GM12878 (cell line): ENCODE measurements at regions not wholly inside any gene's neighbourhood (a gene's known extent, or its start where the extent isn't known, plus 50 kb on each side); places are given as distances from the start of the nearest gene placed in this dataset.
"Not testable (repeated sequence)": the region's sequence is repeated elsewhere in the genome, so short reads cannot be mapped to it uniquely, and the experiment has no call there.

Experiments
- ATAC-seq: fragments of 200-7000 bp; cut with Tn5 transposase; 3 replicates; pipeline ENCODE4 v1.9.1; 2020; ENCODE audit warnings: mild to moderate bottlenecking, moderate library complexity
- BruUV-seq: library from RNA; stranded (reverse); fragments of 400-500 nt; replicated peaks from 2 replicates; lab custom pipeline; 2021; lab: Mats Ljungman, UMichigan
- CTCF ChIA-PET: fragments of 300-600 bp; sonication (Branson Sonifier 250); formaldehyde crosslinking; extraction: SDS; loops from one replicate; lab custom pipeline; 2021; ENCODE audit warnings: inconsistent platforms; lab: Yijun Ruan, JAX
- POLR2A ChIA-PET: fragments of 350-600 bp; formaldehyde crosslinking; extraction: SDS; loops from one replicate; lab custom pipeline; 2021; ENCODE audit warnings: inconsistent platforms; lab: Charles Lee
- RAD21 ChIA-PET: fragments of 300-600 bp; sonication (Branson Sonifier 250); formaldehyde crosslinking; loops from one replicate; lab custom pipeline; 2023; ENCODE audit warnings: antibody characterized with exemption; ENCODE audit not compliant: unreplicated experiment; lab: Charles Lee
- SMC1A ChIA-PET: fragments of 300-600 bp; sonication (Branson Sonifier 250); formaldehyde crosslinking; loops from one replicate; lab custom pipeline; 2023; ENCODE audit not compliant: unreplicated experiment, uncharacterized antibody; lab: Charles Lee
- DNase-seq: peaks from one replicate; pipeline ENCODE4 v3.0.0-alpha.2; 2011; ENCODE audit warnings: low read depth, low spot score
- FAIRE-seq: peaks from 3 replicates; lab custom pipeline; 2011; peaks lifted over from hg19 to GRCh38; lab: Jason Lieb, UNC
- H2AFZ ChIP-seq: 2 replicates; pipeline ENCODE4 v1.6.0; 2011; ENCODE audit warnings: low read depth, low read length, control low read depth; ENCODE audit not compliant: control insufficient read depth
- H3K27ac ChIP-seq: 2 replicates; pipeline ENCODE4 v1.5.1; 2011; ENCODE audit warnings: control low read depth; ENCODE audit not compliant: control insufficient read depth, insufficient read depth
- H3K27me3 ChIP-seq, 2 experiments: replicated peaks in 1 of 2; 2 replicates each; pipeline versions ENCODE4 v1.6.0 to v1.6.1; 2011; ENCODE audit warnings: low read length in 1 of 2; ENCODE audit not compliant: control insufficient read depth in 2 of 2, insufficient read depth in 2 of 2
- H3K36me3 ChIP-seq, 2 experiments: 2 replicates each; pipeline ENCODE4 v1.5.1; 2011; ENCODE audit warnings: low read length in 1 of 2; ENCODE audit not compliant: control insufficient read depth in 2 of 2, insufficient read depth in 2 of 2
- H3K4me1 ChIP-seq: 2 replicates; pipeline ENCODE4 v1.6.1; 2011; ENCODE audit warnings: mild to moderate bottlenecking, low read length, moderate library complexity, mixed read lengths; ENCODE audit not compliant: control insufficient read depth, insufficient read depth
- H3K4me2 ChIP-seq: 2 replicates; pipeline ENCODE4 v1.6.0; 2011; ENCODE audit warnings: control low read depth; ENCODE audit not compliant: control insufficient read depth, insufficient read depth
- H3K4me3 ChIP-seq: fragments of 200-600 bp; sonication (generic); 2 replicates; pipeline ENCODE4 v1.5.1; 2016
- H3K79me2 ChIP-seq: 2 replicates; pipeline ENCODE4 v1.6.0; 2011; ENCODE audit warnings: low read length; ENCODE audit not compliant: control insufficient read depth, insufficient read depth
- H3K9ac ChIP-seq: 2 replicates; pipeline ENCODE4 v1.8.0; 2011; ENCODE audit warnings: low read length, control low read depth, mixed read lengths; ENCODE audit not compliant: control insufficient read depth, insufficient read depth
- H3K9me3 ChIP-seq: replicated peaks from 3 replicates; pipeline ENCODE4 v1.5.1; 2011; ENCODE audit warnings: mild to moderate bottlenecking, low read length; ENCODE audit not compliant: control insufficient read depth, insufficient read depth
- H4K20me1 ChIP-seq: 2 replicates; pipeline ENCODE4 v1.6.0; 2011; ENCODE audit not compliant: control insufficient read depth, insufficient read depth
- WGBS: methylation state at CpG from one replicate; pipeline ENCODE4 v1.1.6; 2016; ENCODE audit warnings: low lambda C conversion rate; ENCODE audit not compliant: insufficient replicate concordance, insufficient coverage; ENCODE audit errors: missing lambda C conversion rate; 5-methylcytosine and 5-hydroxymethylcytosine counted together
- in situ Hi-C: fragments of 300-500 bp; cut with MboI; formaldehyde crosslinking; loops from 9 replicates; pipeline ENCODE4 v1.14.3; 2018; ENCODE audit warnings: mixed read lengths
- intact Hi-C: fragments of 100-400 bp; cut with micrococcal nuclease; formaldehyde crosslinking; loops from one replicate; pipeline ENCODE4 v1.14.2; 2022; ENCODE audit not compliant: unreplicated experiment
- TF ChIP-seq, protein P1 (sequence below): fragments of 450-650 bp; IDR thresholded peaks from 2 replicates; pipeline ENCODE4 v1.6.1; 2016; ENCODE audit warnings: mild to moderate bottlenecking, moderate library complexity, borderline replicate concordance

GRCh38 chr3:98712726-98713125 is 50.4 kb upstream of the ST3GAL6 start (continued):
- TF ChIP-seq, protein P1, sequence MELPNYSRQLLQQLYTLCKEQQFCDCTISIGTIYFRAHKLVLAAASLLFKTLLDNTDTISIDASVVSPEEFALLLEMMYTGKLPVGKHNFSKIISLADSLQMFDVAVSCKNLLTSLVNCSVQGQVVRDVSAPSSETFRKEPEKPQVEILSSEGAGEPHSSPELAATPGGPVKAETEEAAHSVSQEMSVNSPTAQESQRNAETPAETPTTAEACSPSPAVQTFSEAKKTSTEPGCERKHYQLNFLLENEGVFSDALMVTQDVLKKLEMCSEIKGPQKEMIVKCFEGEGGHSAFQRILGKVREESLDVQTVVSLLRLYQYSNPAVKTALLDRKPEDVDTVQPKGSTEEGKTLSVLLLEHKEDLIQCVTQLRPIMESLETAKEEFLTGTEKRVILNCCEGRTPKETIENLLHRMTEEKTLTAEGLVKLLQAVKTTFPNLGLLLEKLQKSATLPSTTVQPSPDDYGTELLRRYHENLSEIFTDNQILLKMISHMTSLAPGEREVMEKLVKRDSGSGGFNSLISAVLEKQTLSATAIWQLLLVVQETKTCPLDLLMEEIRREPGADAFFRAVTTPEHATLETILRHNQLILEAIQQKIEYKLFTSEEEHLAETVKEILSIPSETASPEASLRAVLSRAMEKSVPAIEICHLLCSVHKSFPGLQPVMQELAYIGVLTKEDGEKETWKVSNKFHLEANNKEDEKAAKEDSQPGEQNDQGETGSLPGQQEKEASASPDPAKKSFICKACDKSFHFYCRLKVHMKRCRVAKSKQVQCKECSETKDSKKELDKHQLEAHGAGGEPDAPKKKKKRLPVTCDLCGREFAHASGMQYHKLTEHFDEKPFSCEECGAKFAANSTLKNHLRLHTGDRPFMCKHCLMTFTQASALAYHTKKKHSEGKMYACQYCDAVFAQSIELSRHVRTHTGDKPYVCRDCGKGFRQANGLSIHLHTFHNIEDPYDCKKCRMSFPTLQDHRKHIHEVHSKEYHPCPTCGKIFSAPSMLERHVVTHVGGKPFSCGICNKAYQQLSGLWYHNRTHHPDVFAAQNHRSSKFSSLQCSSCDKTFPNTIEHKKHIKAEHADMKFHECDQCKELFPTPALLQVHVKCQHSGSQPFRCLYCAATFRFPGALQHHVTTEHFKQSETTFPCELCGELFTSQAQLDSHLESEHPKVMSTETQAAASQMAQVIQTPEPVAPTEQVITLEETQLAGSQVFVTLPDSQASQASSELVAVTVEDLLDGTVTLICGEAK, result no peak
- TF ChIP-seq, all 136 proteins: peak for 0

GRCh38 chr3:98713332-98713731 is 49.8 kb upstream of the ST3GAL6 start:
- H3K9me3 ChIP-seq, ATAC-seq, BruUV-seq, in situ Hi-C loops, FAIRE-seq, H2AFZ ChIP-seq, SMC1A ChIA-PET, H3K9ac ChIP-seq, H3K4me1 ChIP-seq, H3K79me2 ChIP-seq, DNase-seq, H4K20me1 ChIP-seq, H3K27me3 ChIP-seq, intact Hi-C loops, H3K27ac ChIP-seq, H3K36me3 ChIP-seq, RAD21 ChIA-PET, POLR2A ChIA-PET, H3K4me2 ChIP-seq, H3K4me3 ChIP-seq: not testable (repeated sequence)
- 59% methylated on average over 5 of the region's 5 CpGs for WGBS
- CTCF ChIA-PET, result interaction anchor here (1.1 kb wide), 1 partner anchor 104 kb away, joined by 3 read pairs; no protein-coding TSS in a partner anchor
